ENCODE measurements at regions not wholly inside any gene's neighbourhood (a gene's known extent, or its start where the extent isn't known, plus 50 kb on each side); places are given as distances from the start of the nearest gene placed in this dataset.
"Not testable (repeated sequence)": the region's sequence is repeated elsewhere in the genome, so short reads cannot be mapped to it uniquely, and the experiment has no call there.

- in situ Hi-C loops (cut with HindIII; ENCODE audit: low pct_unique_long_range_greater_than_20kb, low sequenced_read_pairs): no loop called here
- TF ChIP-seq JUND (IDR thresholded peaks at IDR 0.05; ENCODE audit: low read depth): no peak
- DNase-seq (ENCODE audit: low read depth in 1 of 2, low spot score in 1 of 2): peak in 1 of 2 experiments; percentile 29
Observed at GRCh38 chr15:70243686-70244540, 146.2 kb upstream of the TLE3 start.

GRCh38 chr15:70242951-70243685 is 145.4 kb upstream of the TLE3 start:
- DNase-seq (ENCODE audit: low read depth in 1 of 2, low spot score in 1 of 2): no peak
- in situ Hi-C loops (cut with HindIII; ENCODE audit: low pct_unique_long_range_greater_than_20kb, low sequenced_read_pairs): no loop called here
- no peak for TF ChIP-seq JUND (IDR thresholded peaks at IDR 0.05; ENCODE audit: low read depth)

- no peak for TF ChIP-seq JUND (IDR thresholded peaks at IDR 0.05; ENCODE audit: low read depth)
- in situ Hi-C loops (cut with HindIII; ENCODE audit: low pct_unique_long_range_greater_than_20kb, low sequenced_read_pairs): no loop called here
- DNase-seq (ENCODE audit: low read depth in 1 of 2, low spot score in 1 of 2): no peak
Observed at GRCh38 chr15:70241561-70242320, 144.0 kb upstream of the TLE3 start.

DNA sequence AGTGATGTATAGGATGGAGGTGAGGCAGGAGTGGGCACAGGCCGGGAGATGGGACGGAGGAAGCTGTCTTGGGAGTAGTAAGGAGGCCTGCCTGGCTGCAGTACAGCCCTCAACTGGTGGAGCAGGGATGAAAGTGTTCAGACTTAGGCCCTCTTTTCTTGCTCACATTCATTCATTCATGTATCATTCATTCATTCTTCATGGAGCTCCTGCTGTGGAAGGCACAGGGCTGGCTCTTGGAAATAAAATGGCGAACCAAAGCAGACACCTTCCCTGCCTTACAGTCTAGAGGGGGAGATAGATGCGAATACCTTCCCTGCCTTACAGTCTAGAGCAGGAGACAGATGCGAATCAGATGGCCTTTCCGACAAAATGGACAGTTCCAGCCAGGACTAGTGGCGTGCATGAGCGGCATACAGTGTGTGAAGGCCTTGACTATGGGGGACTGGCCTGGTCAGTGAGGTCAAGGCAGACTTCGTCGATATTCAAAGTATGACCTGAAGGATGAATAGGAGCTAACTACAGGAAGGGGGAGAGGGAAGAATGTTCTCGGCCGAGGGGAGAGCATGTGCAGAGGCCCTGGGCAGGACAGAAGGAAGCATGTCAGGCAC is 143.2 kb upstream of the TLE3 start:
- no peak for TF ChIP-seq JUND (IDR thresholded peaks at IDR 0.05; ENCODE audit: low read depth)
- in situ Hi-C loops (cut with HindIII; ENCODE audit: low pct_unique_long_range_greater_than_20kb, low sequenced_read_pairs): no loop called here
- no peak for DNase-seq (ENCODE audit: low read depth in 1 of 2, low spot score in 1 of 2)

DNA sequence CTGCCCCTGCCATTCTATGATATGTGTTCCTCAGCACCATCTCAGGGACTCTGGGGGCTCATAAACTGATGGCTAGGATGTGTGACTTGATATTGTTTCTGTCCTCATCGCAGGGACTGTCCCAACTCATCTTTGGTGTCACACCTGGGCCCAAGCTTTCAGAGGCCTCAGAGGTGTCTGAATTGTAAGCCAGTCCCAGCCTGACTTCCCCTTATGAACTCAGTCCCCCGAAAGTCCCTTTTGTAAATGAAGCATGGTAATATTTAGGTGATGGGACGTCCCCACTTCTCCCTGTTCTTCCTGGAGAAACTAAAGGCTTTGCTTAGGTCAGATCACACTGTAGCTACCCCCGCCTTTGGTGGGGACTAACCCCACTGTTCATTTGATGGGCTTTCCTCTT is 142.4 kb upstream of the TLE3 start:
- DNase-seq (ENCODE audit: low read depth in 1 of 2, low spot score in 1 of 2): no peak
- in situ Hi-C loops (cut with HindIII; ENCODE audit: low pct_unique_long_range_greater_than_20kb, low sequenced_read_pairs): no loop called here
- TF ChIP-seq JUND (IDR thresholded peaks at IDR 0.05; ENCODE audit: low read depth): no peak

DNA sequence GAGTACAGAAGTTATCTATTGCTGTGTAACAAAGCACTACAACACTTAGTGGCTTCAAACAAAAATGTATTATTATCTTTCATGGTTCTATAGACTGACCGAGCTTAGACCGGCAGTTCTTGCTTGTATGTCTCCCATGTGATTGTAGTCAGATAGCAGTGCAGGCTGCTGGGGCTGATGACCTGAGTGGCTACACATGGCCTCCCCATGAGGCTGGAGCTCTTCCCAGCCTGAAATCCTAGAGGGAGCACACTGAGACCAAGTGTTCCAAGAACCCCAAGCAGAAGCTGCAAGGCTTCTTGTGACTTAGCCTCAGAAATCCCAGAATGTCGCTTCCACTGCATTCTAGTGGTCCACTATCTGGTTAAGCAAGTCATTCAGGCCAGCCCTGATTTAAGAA is 141.2 kb upstream of the TLE3 start:
- in situ Hi-C loops (cut with HindIII; ENCODE audit: low pct_unique_long_range_greater_than_20kb, low sequenced_read_pairs): no loop called here
- TF ChIP-seq JUND (IDR thresholded peaks at IDR 0.05; ENCODE audit: low read depth): no peak
- DNase-seq (ENCODE audit: low read depth in 1 of 2, low spot score in 1 of 2): no peak

- in situ Hi-C loops (cut with HindIII; ENCODE audit: low pct_unique_long_range_greater_than_20kb, low sequenced_read_pairs): no loop called here
- no peak for DNase-seq (ENCODE audit: low read depth in 1 of 2, low spot score in 1 of 2)
- TF ChIP-seq JUND (IDR thresholded peaks at IDR 0.05; ENCODE audit: low read depth): no peak
Observed at GRCh38 chr15:70237626-70238025, 139.9 kb upstream of the TLE3 start.

DNA sequence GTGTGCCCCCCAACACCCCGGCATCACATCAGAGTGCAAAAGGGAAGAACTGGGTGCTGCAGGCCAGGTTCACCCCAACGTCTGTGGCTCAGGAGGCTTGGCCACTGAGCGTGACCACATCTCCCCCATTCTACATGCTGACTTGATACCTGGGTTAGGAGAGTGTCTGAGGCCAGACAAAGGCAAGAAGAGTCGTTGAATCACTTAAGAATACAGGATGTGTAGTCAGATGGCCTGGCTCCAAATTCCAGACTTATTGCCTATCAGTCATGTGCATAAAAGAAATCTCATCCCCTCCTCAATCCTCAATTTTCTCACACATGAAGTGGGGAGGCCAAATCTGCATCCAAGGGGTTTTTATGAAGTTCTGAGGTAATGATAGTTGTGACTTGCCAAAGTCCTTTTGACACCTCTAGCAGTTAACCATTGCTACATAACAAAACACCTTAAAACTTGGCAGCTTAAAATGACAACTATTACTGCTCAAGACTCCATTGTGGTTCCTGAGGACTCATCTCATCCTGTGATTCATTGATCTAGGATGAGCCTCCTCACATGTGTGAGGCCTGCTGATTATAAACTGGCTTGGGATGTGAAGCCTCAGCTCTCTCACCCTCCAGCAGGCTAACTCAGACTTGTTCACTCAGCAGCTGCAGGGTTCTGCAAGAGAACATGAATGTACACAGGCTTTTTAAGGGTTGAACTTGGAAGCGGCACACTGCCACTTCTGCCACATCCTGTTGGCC is 138.8 kb upstream of the TLE3 start:
- in situ Hi-C loops (cut with HindIII; ENCODE audit: low pct_unique_long_range_greater_than_20kb, low sequenced_read_pairs): no loop called here
- TF ChIP-seq JUND (IDR thresholded peaks at IDR 0.05; ENCODE audit: low read depth): no peak
- no peak for DNase-seq (ENCODE audit: low read depth in 1 of 2, low spot score in 1 of 2)

DNA sequence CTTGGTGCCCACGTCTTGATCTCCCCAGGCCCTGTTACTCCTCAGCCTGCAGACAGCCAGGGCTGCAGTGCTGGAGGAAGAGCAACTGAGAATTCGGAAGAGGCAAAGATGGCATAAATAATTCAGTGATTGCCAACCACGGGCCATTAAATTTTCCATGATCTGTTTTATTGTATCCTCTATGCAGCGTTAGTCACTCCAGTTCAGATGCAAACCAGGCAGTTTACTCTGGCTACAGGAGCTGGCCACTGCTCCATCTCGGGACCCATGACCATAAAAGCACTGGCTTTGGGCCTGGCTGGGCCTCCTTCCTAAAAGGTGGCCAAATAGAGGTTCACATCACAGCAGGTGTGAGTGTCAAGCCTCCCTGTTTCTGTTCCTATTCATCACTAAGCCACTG is 137.6 kb upstream of the TLE3 start:
- TF ChIP-seq JUND (IDR thresholded peaks at IDR 0.05; ENCODE audit: low read depth): no peak
- DNase-seq (ENCODE audit: low read depth in 1 of 2, low spot score in 1 of 2): no peak
- in situ Hi-C loops (cut with HindIII; ENCODE audit: low pct_unique_long_range_greater_than_20kb, low sequenced_read_pairs): no loop called here

DNA sequence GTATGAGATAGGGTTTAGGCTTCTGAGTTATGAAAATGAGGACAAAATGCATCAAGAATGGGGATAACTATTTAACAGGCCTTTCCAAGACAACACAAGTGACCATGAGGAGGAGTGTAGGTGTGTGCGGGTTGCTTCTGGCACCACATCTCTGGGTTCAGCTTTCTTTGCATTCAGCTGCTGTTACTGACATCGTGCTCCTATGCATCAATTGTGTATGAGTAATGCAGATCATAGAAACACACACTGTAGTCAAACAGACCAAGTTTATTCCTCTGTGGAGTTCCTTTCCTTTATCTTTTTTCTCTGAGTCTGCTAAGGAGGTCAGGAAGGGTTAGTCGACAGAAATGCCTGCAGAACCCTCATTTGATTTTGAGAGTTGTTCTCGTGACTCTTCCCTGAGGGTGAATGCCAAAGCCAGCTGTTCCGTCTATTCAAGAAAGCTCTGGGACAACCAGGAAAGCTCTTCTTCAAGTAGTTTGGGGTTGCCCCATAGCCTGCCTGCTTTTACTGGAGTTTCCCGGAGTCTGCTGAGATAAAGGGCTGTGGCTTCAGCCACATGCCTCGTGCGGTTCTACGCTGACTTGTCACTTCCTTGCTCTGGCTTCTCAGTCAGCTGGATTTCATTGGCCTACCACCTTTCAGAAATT is 136.7 kb upstream of the TLE3 start:
- in situ Hi-C loops (cut with HindIII; ENCODE audit: low pct_unique_long_range_greater_than_20kb, low sequenced_read_pairs): no loop called here
- no peak for TF ChIP-seq JUND (IDR thresholded peaks at IDR 0.05; ENCODE audit: low read depth)
- no peak for DNase-seq (ENCODE audit: low read depth in 1 of 2, low spot score in 1 of 2)

- TF ChIP-seq JUND (IDR thresholded peaks at IDR 0.05; ENCODE audit: low read depth): no peak
- in situ Hi-C loops (cut with HindIII; ENCODE audit: low pct_unique_long_range_greater_than_20kb, low sequenced_read_pairs): no loop called here
- no peak for DNase-seq (ENCODE audit: low read depth in 1 of 2, low spot score in 1 of 2)
Observed at GRCh38 chr15:70231484-70231883, 133.8 kb upstream of the TLE3 start.

- in situ Hi-C loops (cut with HindIII; ENCODE audit: low pct_unique_long_range_greater_than_20kb, low sequenced_read_pairs); DNase-seq (ENCODE audit: low read depth in 1 of 2, low spot score in 1 of 2): not testable (repeated sequence)
Observed at GRCh38 chr15:70227918-70228317, 130.2 kb upstream of the TLE3 start.
